GM12864 (cell line): ENCODE measurements at regions not wholly inside any gene's neighbourhood (a gene's known extent, or its start where the extent isn't known, plus 50 kb on each side); places are given as distances from the start of the nearest gene placed in this dataset.

Experiments used
- DNase-seq: peaks from one replicate; pipeline ENCODE4 v3.0.0-alpha.2; 2011; ENCODE audit warnings: low read depth
- H3K4me3 ChIP-seq: 2 replicates; pipeline ENCODE4 v1.5.1; 2011; ENCODE audit warnings: mild to moderate bottlenecking, low read depth, low read length, control low read depth
- CTCF ChIP-seq: IDR thresholded peaks from 2 replicates; pipeline ENCODE4 v1.5.1; 2011; ENCODE audit warnings: low read depth, mild to moderate bottlenecking, moderate library complexity, low read length, control low read depth, inconsistent platforms; ENCODE audit errors: missing control alignments

GRCh38 chr11:116542406-116542805, 230.4 kb downstream of the BUD13 start:
- no peak for DNase-seq
- H3K4me3 ChIP-seq = no peak overlapping the region
- TF ChIP-seq CTCF = no peak

GRCh38 chr11:116541460-116541859, 231.3 kb downstream of the BUD13 start:
- peak; percentile 15 for DNase-seq
- TF ChIP-seq CTCF = no peak
- H3K4me3 ChIP-seq = no peak overlapping the region

- TF ChIP-seq CTCF = no peak
- DNase-seq = no peak
- no peak overlapping the region for H3K4me3 ChIP-seq
Measured at GRCh38 chr11:116540645-116541304, 232.0 kb downstream of the BUD13 start.

GRCh38 chr11:116539836-116540418, 232.9 kb downstream of the BUD13 start:
- DNase-seq = no peak
- TF ChIP-seq CTCF = no peak
- H3K4me3 ChIP-seq = no peak overlapping the region

GRCh38 chr11:116539211-116539610, 233.6 kb downstream of the BUD13 start:
- TF ChIP-seq CTCF = no peak
- no peak for DNase-seq
- no peak overlapping the region for H3K4me3 ChIP-seq

GRCh38 chr11:116538677-116539076, 234.1 kb downstream of the BUD13 start:
- DNase-seq = no peak
- no peak for TF ChIP-seq CTCF
- no peak overlapping the region for H3K4me3 ChIP-seq

GRCh38 chr11:116537709-116538108, 235.1 kb downstream of the BUD13 start:
- TF ChIP-seq CTCF = no peak
- DNase-seq = no peak
- H3K4me3 ChIP-seq = no peak overlapping the region
